GM12864 (cell line): ENCODE measurements at regions not wholly inside any gene's neighbourhood (a gene's known extent, or its start where the extent isn't known, plus 50 kb on each side); places are given as distances from the start of the nearest gene placed in this dataset.

Experiments used
- DNase-seq: peaks from one replicate; pipeline ENCODE4 v3.0.0-alpha.2; 2011; ENCODE audit warnings: low read depth
- H3K4me3 ChIP-seq: 2 replicates; pipeline ENCODE4 v1.5.1; 2011; ENCODE audit warnings: mild to moderate bottlenecking, low read depth, low read length, control low read depth
- CTCF ChIP-seq: IDR thresholded peaks from 2 replicates; pipeline ENCODE4 v1.5.1; 2011; ENCODE audit warnings: low read depth, mild to moderate bottlenecking, moderate library complexity, low read length, control low read depth, inconsistent platforms; ENCODE audit errors: missing control alignments

- no peak for TF ChIP-seq CTCF
- H3K4me3 ChIP-seq, result no peak overlapping the region
- DNase-seq, result no peak
Observed at GRCh38 chr15:96796841-96797240, 466.3 kb downstream of the NR2F2 start.

DNA sequence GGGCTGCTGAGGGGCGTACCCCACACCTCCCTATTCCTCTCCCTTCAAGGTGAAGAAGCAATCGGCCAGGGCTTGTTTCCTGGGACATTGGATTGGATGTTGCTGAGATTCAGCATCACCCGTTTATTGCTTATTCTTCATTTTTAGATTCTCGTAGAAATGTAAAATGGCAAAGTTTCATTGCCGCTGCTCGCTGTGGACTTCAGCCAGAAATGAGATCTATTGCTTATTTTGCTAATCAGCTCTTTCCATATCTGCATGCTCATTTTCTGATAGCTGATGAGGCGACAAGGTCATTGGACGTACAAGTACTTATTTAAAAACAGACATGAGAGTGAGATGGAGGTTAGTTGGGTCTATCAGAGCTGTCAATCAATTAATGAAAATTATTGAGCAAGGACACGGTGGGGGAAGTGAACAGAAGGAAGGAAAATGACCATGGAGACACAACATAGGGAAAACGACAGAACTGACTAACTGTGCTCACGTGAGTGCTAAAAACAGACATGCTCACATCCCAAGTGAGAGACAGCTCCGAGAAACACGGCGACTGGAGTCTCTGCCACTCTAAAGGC is 471.2 kb downstream of the NR2F2 start:
- H3K4me3 ChIP-seq, result no peak overlapping the region
- no peak for DNase-seq

GRCh38 chr15:96802611-96803255 is 472.2 kb downstream of the NR2F2 start:
- no peak for DNase-seq
- H3K4me3 ChIP-seq, result no peak overlapping the region
- TF ChIP-seq CTCF, result no peak

More for the DNA sequence above, 471.2 kb downstream of the NR2F2 start:
- TF ChIP-seq CTCF, result no peak

DNA sequence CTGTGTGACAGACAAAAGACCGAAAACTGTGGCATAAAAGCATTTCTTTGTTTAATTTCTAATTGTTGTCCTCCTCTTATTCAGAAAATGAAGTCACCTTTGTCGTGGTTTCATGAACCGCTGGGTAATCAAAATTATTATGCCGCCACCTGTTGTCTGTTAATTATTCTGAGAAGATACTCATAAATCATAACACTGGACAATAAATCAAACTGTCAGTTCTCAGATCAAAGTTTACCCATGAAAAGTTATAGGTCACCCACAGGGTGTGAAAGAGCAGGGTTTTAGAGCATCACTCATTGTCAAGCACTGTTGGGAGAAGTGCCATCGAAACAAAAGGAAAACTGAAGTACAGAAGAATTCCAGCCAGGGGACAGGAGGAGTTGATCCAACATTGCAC is 474.3 kb downstream of the NR2F2 start:
- TF ChIP-seq CTCF, result no peak
- no peak for DNase-seq
- no peak overlapping the region for H3K4me3 ChIP-seq

DNA sequence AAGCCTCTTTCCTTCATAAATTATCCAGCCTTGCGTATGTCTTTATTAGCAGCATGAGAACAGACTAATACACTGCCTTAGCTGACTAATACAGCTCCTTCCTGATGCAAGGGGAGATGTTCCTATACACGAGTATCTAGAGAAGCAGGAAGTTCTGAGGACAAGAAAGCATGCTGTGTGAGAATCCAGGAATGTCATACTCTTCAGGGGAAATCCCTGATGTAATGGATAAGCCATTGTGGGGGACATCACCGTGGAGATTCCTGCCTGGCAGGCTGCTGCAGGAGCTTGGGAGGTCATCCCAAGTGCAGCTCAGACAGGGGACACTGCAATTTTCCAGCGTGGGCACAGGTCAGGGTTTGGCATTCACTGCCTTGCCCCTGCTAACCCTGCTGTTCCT is 476.9 kb downstream of the NR2F2 start:
- TF ChIP-seq CTCF, result no peak
- DNase-seq, result no peak
- H3K4me3 ChIP-seq, result no peak overlapping the region

- H3K4me3 ChIP-seq, result no peak overlapping the region
- no peak for DNase-seq
- TF ChIP-seq CTCF, result no peak
Observed at GRCh38 chr15:96817900-96818299, 487.4 kb downstream of the NR2F2 start.

DNA sequence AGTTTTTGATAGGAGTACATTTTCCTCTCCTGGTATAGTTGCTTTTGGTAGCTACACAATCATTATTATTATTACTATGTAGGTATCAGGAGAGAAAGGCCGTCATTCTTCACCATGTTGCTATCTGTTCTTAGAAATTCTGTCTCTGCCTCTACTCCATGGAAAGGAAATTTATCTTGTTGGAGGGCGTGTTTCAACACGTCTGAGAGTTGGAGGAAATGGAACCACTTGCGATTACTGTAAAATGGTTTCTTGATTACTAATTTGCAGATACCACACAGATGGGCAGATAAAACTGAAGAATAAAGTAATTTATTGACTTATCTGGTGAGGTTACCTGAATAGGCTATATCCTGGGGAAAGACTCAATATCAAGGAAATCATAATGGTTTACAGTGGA is 488.4 kb downstream of the NR2F2 start:
- no peak for DNase-seq
- H3K4me3 ChIP-seq, result no peak overlapping the region
- TF ChIP-seq CTCF, result no peak
